Mesothelial cell of epicardium (in vitro differentiated cells): ENCODE measurements at regions not wholly inside any gene's neighbourhood (a gene's known extent, or its start where the extent isn't known, plus 50 kb on each side); places are given as distances from the start of the nearest gene placed in this dataset.
"Not testable (repeated sequence)": the region's sequence is repeated elsewhere in the genome, so short reads cannot be mapped to it uniquely, and the experiment has no call there.

ENCODE experiments used
- DNase-seq, 2 experiments: peaks; one replicate each; pipeline ENCODE4 v3.0.0; 2021; ENCODE audit warnings: low spot score in 2 of 2; ENCODE audit not compliant: unreplicated experiment in 2 of 2
- H3K27ac Mint-ChIP-seq: 2 replicates; pipeline ENCODE4 v1.8.0; 2021; ENCODE audit warnings: mixed read lengths
- H3K27me3 Mint-ChIP-seq: 2 replicates; pipeline ENCODE4 v1.8.0; 2021; ENCODE audit warnings: low read depth, mixed read lengths
- H3K36me3 Mint-ChIP-seq: 2 replicates; pipeline ENCODE4 v1.8.0; 2021; ENCODE audit warnings: mixed read lengths
- H3K4me1 Mint-ChIP-seq: 2 replicates; pipeline ENCODE4 v1.8.0; 2021; ENCODE audit warnings: mixed read lengths
- H3K4me3 Mint-ChIP-seq: 2 replicates; pipeline ENCODE4 v1.8.0; 2021; ENCODE audit warnings: mild to moderate bottlenecking, moderate library complexity, mixed read lengths
- H3K9me3 Mint-ChIP-seq: 2 replicates; pipeline ENCODE4 v1.8.0; 2021; ENCODE audit warnings: mixed read lengths
- CTCF ChIP-seq: fragments of 200-600 bp; sonication (generic); IDR thresholded peaks from one replicate; pipeline ENCODE4 v1.5.0; 2021; ENCODE audit warnings: antibody characterized with exemption; ENCODE audit not compliant: unreplicated experiment

DNA sequence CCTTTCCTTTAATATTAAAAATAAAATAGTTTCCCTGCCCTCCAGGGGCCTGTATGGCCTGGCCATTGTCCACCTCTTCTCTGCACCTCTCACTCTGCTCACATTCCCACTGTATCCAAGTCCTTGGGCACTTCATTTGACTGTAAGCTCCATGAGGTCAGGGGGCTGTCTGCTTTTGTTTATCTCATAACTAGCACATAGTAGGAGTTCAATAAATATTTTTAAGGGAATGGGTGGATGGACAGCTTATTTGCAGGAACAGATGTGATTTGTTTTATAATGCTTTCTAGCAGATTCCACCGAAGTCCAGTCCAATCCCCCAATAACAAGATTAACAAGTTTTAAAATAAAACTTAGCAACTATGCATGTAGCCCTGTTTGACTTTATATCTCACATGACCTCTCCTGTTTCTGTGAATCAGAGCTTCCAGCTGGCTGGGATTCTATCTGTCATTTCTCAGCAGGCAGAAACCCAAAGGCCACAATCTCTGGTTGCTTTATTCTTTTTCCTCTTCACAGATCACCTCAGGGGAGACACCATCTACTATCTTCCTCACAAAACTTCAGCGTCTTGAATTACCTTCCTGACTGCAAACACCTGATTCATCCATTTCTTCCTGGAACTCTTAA, 123.0 kb upstream of the NR2F2 start:
- DNase-seq: no peak
- H3K27me3 Mint-ChIP-seq: no peaks in the 10 kb centered on the region
- no peak overlapping the region for H3K4me3 Mint-ChIP-seq
- peaks cover 23% of the 10 kb centered on the region for H3K4me1 Mint-ChIP-seq
- TF ChIP-seq CTCF: no peak
- peaks cover 8% of the 10 kb centered on the region for H3K9me3 Mint-ChIP-seq
- H3K36me3 Mint-ChIP-seq: peaks cover 20% of the 10 kb centered on the region
- peak overlapping the region; percentile 1 for H3K27ac Mint-ChIP-seq

DNA sequence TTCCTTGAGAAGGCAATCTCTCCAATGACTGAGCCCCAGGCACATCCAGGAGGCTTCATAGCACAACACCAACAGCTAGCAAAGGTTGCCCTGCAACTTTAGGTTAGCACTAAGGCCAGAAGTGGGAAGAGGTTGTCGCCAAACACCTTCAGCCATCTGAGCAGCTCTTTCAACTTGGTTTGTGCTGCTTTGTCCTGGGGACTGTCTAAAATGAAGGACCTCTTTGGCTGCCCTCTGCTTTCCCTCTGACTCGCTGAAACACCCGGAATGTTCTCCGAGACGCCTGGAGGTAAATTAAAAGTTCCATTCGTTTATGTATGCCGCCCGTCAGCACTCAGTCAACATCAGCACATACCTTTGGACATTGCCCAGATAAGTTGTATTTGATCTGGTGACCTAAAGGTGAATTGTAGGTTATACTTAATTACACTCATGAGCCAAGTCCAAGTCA, 121.2 kb upstream of the NR2F2 start:
- DNase-seq: no peak
- H3K36me3 Mint-ChIP-seq: peaks cover 17% of the 10 kb centered on the region
- no peak overlapping the region for H3K4me3 Mint-ChIP-seq
- H3K27me3 Mint-ChIP-seq: no peaks in the 10 kb centered on the region
- H3K9me3 Mint-ChIP-seq: peaks cover 8% of the 10 kb centered on the region
- H3K27ac Mint-ChIP-seq: peak overlapping the region; percentile 82
- no peak for TF ChIP-seq CTCF
- peaks cover 23% of the 10 kb centered on the region for H3K4me1 Mint-ChIP-seq

- DNase-seq: no peak
- H3K27ac Mint-ChIP-seq: no peak overlapping the region
- no peaks in the 10 kb centered on the region for H3K9me3 Mint-ChIP-seq
- TF ChIP-seq CTCF: no peak
- H3K27me3 Mint-ChIP-seq: no peaks in the 10 kb centered on the region
- peaks cover 6% of the 10 kb centered on the region for H3K36me3 Mint-ChIP-seq
- no peak overlapping the region for H3K4me3 Mint-ChIP-seq
- peaks cover 18% of the 10 kb centered on the region for H3K4me1 Mint-ChIP-seq
These were observed 117.5 kb upstream of the NR2F2 start for GRCh38 chr15:96213045-96213444.

DNA sequence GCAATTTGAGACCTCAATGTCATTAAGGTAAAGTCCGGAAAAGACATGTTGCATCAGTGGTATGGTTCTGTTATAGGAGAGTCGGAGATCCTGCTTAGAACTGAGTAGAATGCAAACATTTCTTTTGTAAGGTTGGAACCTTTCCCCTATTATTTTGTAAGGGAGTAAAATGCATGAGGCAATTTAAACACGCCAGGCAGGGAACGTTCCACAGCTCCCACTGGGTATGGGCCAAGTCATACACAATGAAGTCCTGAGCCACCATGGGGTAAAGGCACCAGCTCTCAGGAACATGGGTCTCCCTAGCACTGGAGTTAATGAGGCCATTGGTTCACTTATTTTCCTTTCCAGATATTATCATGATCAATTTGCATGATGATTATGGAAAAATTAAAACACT, 116.6 kb upstream of the NR2F2 start:
- no peak for TF ChIP-seq CTCF
- Mint-ChIP-seq H3K4me3 (no peak overlapping the region), H3K27me3 (no peaks in the 10 kb centered on the region), H3K9me3 (no peaks in the 10 kb centered on the region), H3K4me1 (peaks cover 23% of the 10 kb centered on the region), H3K36me3 (peaks cover 6% of the 10 kb centered on the region), H3K27ac (no peak overlapping the region)
- no peak for DNase-seq

DNA sequence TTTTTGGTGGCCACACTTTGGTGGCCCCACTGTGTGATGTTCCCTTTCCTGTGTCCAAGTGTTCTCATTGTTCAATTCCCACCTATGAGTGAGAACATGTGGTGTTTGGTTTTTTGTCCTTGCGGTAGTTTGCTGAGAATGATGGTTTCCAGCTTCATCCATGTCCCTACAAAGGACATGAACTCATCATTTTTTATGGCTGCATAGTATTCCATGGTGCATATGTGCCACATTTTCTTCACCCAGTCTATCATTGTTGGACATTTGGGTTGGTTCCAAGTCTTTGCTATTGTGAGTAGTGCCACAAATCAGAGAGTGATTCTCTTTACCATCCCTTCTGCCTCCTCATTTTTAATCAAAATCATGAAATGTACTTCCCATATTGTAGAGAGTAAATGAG, 114.0 kb upstream of the NR2F2 start:
- H3K36me3 Mint-ChIP-seq, H3K9me3 Mint-ChIP-seq, DNase-seq, H3K4me3 Mint-ChIP-seq, H3K27me3 Mint-ChIP-seq, H3K27ac Mint-ChIP-seq: not testable (repeated sequence)
- H3K4me1 Mint-ChIP-seq: peaks cover 15% of the 10 kb centered on the region

- TF ChIP-seq CTCF: no peak
- Mint-ChIP-seq H3K27me3 (no peaks in the 10 kb centered on the region), H3K9me3 (no peaks in the 10 kb centered on the region), H3K4me3 (no peak overlapping the region), H3K27ac (no peak overlapping the region), H3K4me1 (peaks cover 13% of the 10 kb centered on the region), H3K36me3 (peaks cover 6% of the 10 kb centered on the region)
- DNase-seq: no peak
These were observed 112.5 kb upstream of the NR2F2 start for GRCh38 chr15:96217983-96218382.
